Activated CD8-positive, alpha-beta T cell treated with anti-CD3 and anti-CD28 coated beads for 36 hours (primary cell): ENCODE measurements at regions not wholly inside any gene's neighbourhood (a gene's known extent, or its start where the extent isn't known, plus 50 kb on each side); places are given as distances from the start of the nearest gene placed in this dataset.

Source experiments
- ATAC-seq: fragments of 200-7000 bp; cut with Tn5 transposase; one replicate; pipeline ENCODE4 v1.10.0; 2021; ENCODE audit warnings: mild to moderate bottlenecking, moderate library complexity
- CTCF ChIA-PET: fragments of 350-600 bp; sonication (Branson Sonifier 250); formaldehyde crosslinking; loops from one replicate; lab custom pipeline; 2021; ENCODE audit warnings: antibody characterized with exemption; lab: Charles Lee
- POLR2A ChIA-PET: fragments of 350-600 bp; sonication (Branson Sonifier 250); formaldehyde crosslinking; loops from one replicate; lab custom pipeline; 2021; ENCODE audit warnings: antibody characterized with exemption; lab: Charles Lee
- DNase-seq: peaks from one replicate; pipeline ENCODE4 v3.0.0-alpha.2; 2020
- H3K27ac Mint-ChIP-seq: one replicate; pipeline ENCODE4 v1.8.0; 2021; ENCODE audit warnings: mild to moderate bottlenecking, mixed read lengths
- H3K27me3 Mint-ChIP-seq: one replicate; pipeline ENCODE4 v1.8.0; 2021; ENCODE audit warnings: mixed read lengths
- H3K36me3 Mint-ChIP-seq: one replicate; pipeline ENCODE4 v1.8.0; 2021; ENCODE audit warnings: low read depth, mixed read lengths
- H3K4me1 Mint-ChIP-seq: one replicate; pipeline ENCODE4 v1.8.0; 2021; ENCODE audit warnings: low read depth, mixed read lengths
- H3K4me3 Mint-ChIP-seq: one replicate; pipeline ENCODE4 v1.8.0; 2021; ENCODE audit warnings: mild to moderate bottlenecking, moderate library complexity, mixed read lengths
- H3K9me3 Mint-ChIP-seq: one replicate; pipeline ENCODE4 v1.8.0; 2021; ENCODE audit warnings: mixed read lengths
- intact Hi-C: fragments of 100-400 bp; cut with micrococcal nuclease; formaldehyde crosslinking; loops from one replicate; pipeline ENCODE4 v1.10.0; 2022
- TF ChIP-seq, protein P1 (sequence below): fragments of 200-600 bp; IDR thresholded peaks from one replicate; pipeline ENCODE4 v1.8.0; 2022; ENCODE audit warnings: antibody characterized with exemption, mild to moderate bottlenecking

DNA sequence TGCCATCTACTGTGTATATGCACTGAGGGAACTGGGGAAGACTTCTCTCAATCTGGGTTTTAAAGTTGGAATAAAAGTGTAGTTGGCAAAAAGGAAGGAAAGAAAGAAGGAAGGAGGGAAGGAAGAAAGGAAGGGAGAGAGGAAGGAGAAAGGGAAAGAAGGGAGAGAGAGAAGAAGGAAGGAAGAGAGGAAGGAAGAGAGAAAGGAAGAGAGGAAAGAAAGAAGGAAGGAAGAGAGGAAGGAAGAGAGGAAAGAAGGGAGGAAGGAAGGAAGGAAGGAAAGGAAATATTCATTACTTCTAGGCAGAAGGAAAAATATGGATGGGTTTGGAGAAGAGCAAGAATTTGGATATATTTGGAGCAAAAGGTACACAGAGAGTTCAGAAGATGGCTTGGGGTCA, 343.6 kb upstream of the AUTS2 start:
- no peaks in the 10 kb centered on the region for H3K36me3 Mint-ChIP-seq
- intact Hi-C loops: no loop called here
- no peak overlapping the region for H3K4me3 Mint-ChIP-seq
- ATAC-seq (no peak), DNase-seq (no peak)
- CTCF ChIA-PET: no interaction called here
- TF ChIP-seq, protein P1, sequence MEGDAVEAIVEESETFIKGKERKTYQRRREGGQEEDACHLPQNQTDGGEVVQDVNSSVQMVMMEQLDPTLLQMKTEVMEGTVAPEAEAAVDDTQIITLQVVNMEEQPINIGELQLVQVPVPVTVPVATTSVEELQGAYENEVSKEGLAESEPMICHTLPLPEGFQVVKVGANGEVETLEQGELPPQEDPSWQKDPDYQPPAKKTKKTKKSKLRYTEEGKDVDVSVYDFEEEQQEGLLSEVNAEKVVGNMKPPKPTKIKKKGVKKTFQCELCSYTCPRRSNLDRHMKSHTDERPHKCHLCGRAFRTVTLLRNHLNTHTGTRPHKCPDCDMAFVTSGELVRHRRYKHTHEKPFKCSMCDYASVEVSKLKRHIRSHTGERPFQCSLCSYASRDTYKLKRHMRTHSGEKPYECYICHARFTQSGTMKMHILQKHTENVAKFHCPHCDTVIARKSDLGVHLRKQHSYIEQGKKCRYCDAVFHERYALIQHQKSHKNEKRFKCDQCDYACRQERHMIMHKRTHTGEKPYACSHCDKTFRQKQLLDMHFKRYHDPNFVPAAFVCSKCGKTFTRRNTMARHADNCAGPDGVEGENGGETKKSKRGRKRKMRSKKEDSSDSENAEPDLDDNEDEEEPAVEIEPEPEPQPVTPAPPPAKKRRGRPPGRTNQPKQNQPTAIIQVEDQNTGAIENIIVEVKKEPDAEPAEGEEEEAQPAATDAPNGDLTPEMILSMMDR: no peak
- no peaks in the 10 kb centered on the region for H3K27me3 Mint-ChIP-seq
- no peaks in the 10 kb centered on the region for H3K4me1 Mint-ChIP-seq
- H3K9me3 Mint-ChIP-seq: peaks cover 5% of the 10 kb centered on the region
- POLR2A ChIA-PET: no interaction called here
- H3K27ac Mint-ChIP-seq: no peak overlapping the region

DNA sequence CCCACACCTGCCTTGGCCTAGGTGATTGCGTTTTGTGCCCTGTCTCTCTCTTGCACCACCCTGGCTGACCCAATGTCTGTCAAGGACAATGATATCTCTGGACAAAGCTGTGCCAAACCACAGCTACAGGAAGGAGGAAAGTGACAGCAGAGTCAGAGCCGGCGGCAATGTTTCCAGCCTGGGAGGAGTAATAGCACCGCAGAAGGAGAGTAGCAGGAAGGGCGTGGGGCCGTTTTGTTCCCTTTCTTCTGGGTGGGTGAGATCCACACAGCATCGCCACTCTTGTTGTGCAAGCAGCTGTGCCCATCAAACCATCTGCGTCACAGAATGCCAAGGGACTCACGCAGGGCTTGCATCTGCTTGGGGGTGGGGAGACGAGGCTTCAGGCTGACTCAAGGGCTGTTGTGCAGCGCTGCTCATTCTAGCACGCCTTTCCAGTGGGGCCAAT, 341.6 kb upstream of the AUTS2 start:
- H3K4me3 Mint-ChIP-seq: no peak overlapping the region
- ChIA-PET POLR2A (no interaction called here), CTCF (interaction anchor here (1.3 kb wide), 1 partner anchor 18 kb away, joined by 3 read pairs; no protein-coding TSS in a partner anchor)
- H3K27ac Mint-ChIP-seq: no peak overlapping the region
- ATAC-seq (no peak), DNase-seq (no peak)
- intact Hi-C loops: no loop called here
- TF ChIP-seq, protein P1: no peak
- H3K36me3 Mint-ChIP-seq: no peaks in the 10 kb centered on the region
- H3K4me1 Mint-ChIP-seq: no peaks in the 10 kb centered on the region
- H3K9me3 Mint-ChIP-seq: peaks cover 5% of the 10 kb centered on the region
- no peaks in the 10 kb centered on the region for H3K27me3 Mint-ChIP-seq

DNA sequence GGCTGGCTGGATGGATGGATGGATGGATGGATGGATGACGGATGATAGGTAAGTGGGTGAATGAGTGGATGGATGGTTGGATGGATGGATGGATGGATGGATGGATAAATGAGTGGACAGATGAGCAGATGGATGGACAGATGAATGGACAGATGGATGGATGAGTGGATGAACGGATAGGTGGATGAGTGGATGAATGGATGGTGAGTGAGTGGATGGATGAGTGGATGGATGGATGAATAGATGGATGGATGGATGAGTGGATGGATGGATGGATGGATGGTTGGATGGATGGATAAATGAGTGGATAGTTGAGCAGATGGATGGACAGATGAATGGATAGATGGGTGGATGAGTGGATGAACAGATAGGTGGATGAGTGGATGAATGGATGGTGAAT, 340.7 kb upstream of the AUTS2 start:
- DNase-seq: no peak
- Mint-ChIP-seq H3K27ac (no peak overlapping the region), H3K36me3 (no peaks in the 10 kb centered on the region), H3K4me3 (no peak overlapping the region), H3K27me3 (no peaks in the 10 kb centered on the region), H3K4me1 (no peaks in the 10 kb centered on the region), H3K9me3 (peaks cover 5% of the 10 kb centered on the region)
- TF ChIP-seq, protein P1: no peak
- CTCF ChIA-PET: interaction anchor here (1.3 kb wide), 1 partner anchor 19 kb away, joined by 3 read pairs; no protein-coding TSS in a partner anchor
- POLR2A ChIA-PET: no interaction called here
- intact Hi-C loops: no loop called here
- no peak for ATAC-seq

DNA sequence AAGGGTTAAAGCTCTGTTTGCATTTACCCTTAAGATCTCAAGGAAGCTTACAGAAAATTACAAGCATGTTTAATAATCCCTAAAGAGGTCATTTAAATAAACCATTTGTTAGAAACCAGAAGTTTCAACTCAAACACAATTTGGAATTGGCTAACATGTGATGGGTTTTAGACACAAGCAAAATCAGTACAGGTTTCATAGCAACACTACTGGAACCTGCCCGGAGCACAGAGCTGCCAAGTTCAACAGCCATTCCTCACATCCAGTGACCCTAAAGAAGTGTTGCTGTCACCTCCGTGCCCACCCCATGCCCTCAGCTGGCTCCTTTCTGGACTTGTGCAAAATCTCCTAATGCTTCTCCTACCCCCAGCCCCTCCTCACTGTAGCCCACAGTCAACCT, 338.8 kb upstream of the AUTS2 start:
- ATAC-seq (no peak), DNase-seq (no peak)
- no peaks in the 10 kb centered on the region for H3K27me3 Mint-ChIP-seq
- TF ChIP-seq, protein P1: no peak
- ChIA-PET CTCF (no interaction called here), POLR2A (no interaction called here)
- no peak overlapping the region for H3K27ac Mint-ChIP-seq
- intact Hi-C loops: no loop called here
- H3K4me3 Mint-ChIP-seq: no peak overlapping the region
- peaks cover 5% of the 10 kb centered on the region for H3K9me3 Mint-ChIP-seq
- H3K36me3 Mint-ChIP-seq: no peaks in the 10 kb centered on the region
- H3K4me1 Mint-ChIP-seq: no peaks in the 10 kb centered on the region

DNA sequence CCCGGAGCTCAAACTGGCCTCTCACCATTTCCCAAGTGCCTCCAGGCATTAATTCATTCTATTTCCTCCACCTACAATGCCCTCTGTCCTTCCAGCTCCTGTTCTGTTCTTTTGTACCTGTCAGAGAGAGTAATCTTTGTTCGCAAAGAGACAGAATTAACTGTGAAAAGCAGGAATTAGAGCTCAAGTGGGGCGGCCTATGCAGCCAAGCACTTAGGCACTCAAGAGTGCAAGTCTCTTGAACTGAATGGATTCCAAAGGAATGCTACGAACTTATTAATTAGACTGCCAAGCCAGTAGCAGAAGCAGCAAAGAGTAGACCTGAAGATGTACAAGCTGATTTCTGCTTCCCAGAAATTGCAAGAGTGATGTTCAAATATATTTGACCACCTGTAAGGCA, 338.3 kb upstream of the AUTS2 start:
- ChIA-PET CTCF (no interaction called here), POLR2A (no interaction called here)
- intact Hi-C loops: no loop called here
- no peak overlapping the region for H3K27ac Mint-ChIP-seq
- H3K4me1 Mint-ChIP-seq: no peaks in the 10 kb centered on the region
- H3K27me3 Mint-ChIP-seq: no peaks in the 10 kb centered on the region
- ATAC-seq (no peak), DNase-seq (no peak)
- TF ChIP-seq, protein P1: no peak
- no peaks in the 10 kb centered on the region for H3K36me3 Mint-ChIP-seq
- no peak overlapping the region for H3K4me3 Mint-ChIP-seq
- H3K9me3 Mint-ChIP-seq: no peaks in the 10 kb centered on the region
